Vagina (tissue), 2 donors: ENCODE measurements at regions not wholly inside any gene's neighbourhood (a gene's known extent, or its start where the extent isn't known, plus 50 kb on each side); places are given as distances from the start of the nearest gene placed in this dataset.

Source experiments
- DNase-seq, 2 donors: peaks; one replicate each; pipeline ENCODE4 v3.0.0-alpha.2; 2017; ENCODE audit errors: extremely low spot score in 2 of 2
- H3K27ac ChIP-seq: fragments of 200-600 bp; sonication (generic); one replicate; pipeline ENCODE4 v1.5.1; 2019
- H3K27me3 ChIP-seq: fragments of 200-600 bp; sonication (generic); one replicate; pipeline ENCODE4 v1.5.1; 2019
- H3K36me3 ChIP-seq, 2 donors: fragments of 200-600 bp; sonication (generic); one replicate each; pipeline ENCODE4 v1.5.1; 2017 to 2019
- H3K4me1 ChIP-seq: fragments of 200-600 bp; sonication (generic); one replicate; pipeline ENCODE4 v1.5.1; 2019
- H3K4me3 ChIP-seq, 2 donors: fragments of 200-600 bp; sonication (generic); 1 replicate in 1 of 2; 2 replicates in 1 of 2; pipeline ENCODE4 v1.5.1; 2016 to 2019
- H3K9me3 ChIP-seq: fragments of 200-600 bp; sonication (generic); one replicate; pipeline ENCODE4 v1.5.1; 2019
- CTCF ChIP-seq, 3 experiments: fragments of 450-650 bp in 2 of 3; fragments of 200-600 bp in 1 of 3; sonication (generic) in 1 of 3; IDR thresholded peaks; one replicate each; pipeline ENCODE4 v1.5.1; 2017 to 2019; ENCODE audit warnings: antibody characterized with exemption in 3 of 3, mild to moderate bottlenecking in 2 of 3, moderate library complexity in 2 of 3
- POLR2A ChIP-seq, 2 donors: fragments of 450-650 bp; IDR thresholded peaks; one replicate each; pipeline ENCODE4 v1.6.1; 2017; ENCODE audit warnings: antibody characterized with exemption in 2 of 2, mild to moderate bottlenecking in 2 of 2, moderate library complexity in 2 of 2
- POLR2AphosphoS5 ChIP-seq, 2 donors: sonication (generic); formaldehyde crosslinking; IDR thresholded peaks; one replicate each; pipeline ENCODE4 v1.9.0; 2017; ENCODE audit warnings: antibody characterized with exemption in 2 of 2, mild to moderate bottlenecking in 2 of 2, low read depth in 1 of 2; ENCODE audit not compliant: insufficient read depth in 1 of 2
- intact Hi-C: fragments of 100-400 bp; cut with DNase I; formaldehyde crosslinking; loops from one replicate; pipeline ENCODE4 v1.15.1; 2023

- no peaks in the 10 kb centered on the region for H3K9me3 ChIP-seq
- H3K27ac ChIP-seq, result no peak overlapping the region
- H3K27me3 ChIP-seq, result no peaks in the 10 kb centered on the region
- no peak overlapping the region for H3K4me3 ChIP-seq
- no peaks in the 10 kb centered on the region for H3K36me3 ChIP-seq
- peaks cover 36% of the 10 kb centered on the region for H3K4me1 ChIP-seq
- no peak for TF ChIP-seq POLR2A (IDR thresholded peaks at IDR 0.05)
- TF ChIP-seq CTCF (IDR thresholded peaks at IDR 0.05), result no peak
- TF ChIP-seq POLR2AphosphoS5 (IDR thresholded peaks at IDR 0.05; ENCODE audit: insufficient read depth in 1 of 2, low read depth in 1 of 2), result no peak
- DNase-seq, result no peak
- intact Hi-C loops, result no loop called here
Observed at GRCh38 chr10:43862756-43863155, 214.1 kb upstream of the ZNF32 start.

- intact Hi-C loops, result no loop called here
- no peak overlapping the region for H3K27ac ChIP-seq
Observed at GRCh38 chr10:43861966-43862751, 213.5 kb upstream of the ZNF32 start.

GRCh38 chr10:43859016-43859525 is 210.4 kb upstream of the ZNF32 start:
- no peak overlapping the region for H3K4me3 ChIP-seq
- no peak for DNase-seq
- peaks cover 7% of the 10 kb centered on the region for H3K4me1 ChIP-seq
- TF ChIP-seq CTCF (IDR thresholded peaks at IDR 0.05), result no peak
- no peak for TF ChIP-seq POLR2AphosphoS5 (IDR thresholded peaks at IDR 0.05; ENCODE audit: insufficient read depth in 1 of 2, low read depth in 1 of 2)
- TF ChIP-seq POLR2A (IDR thresholded peaks at IDR 0.05), result no peak
- intact Hi-C loops, result no loop called here
- H3K27ac ChIP-seq, result no peak overlapping the region
- no peaks in the 10 kb centered on the region for H3K27me3 ChIP-seq
- no peaks in the 10 kb centered on the region for H3K36me3 ChIP-seq
- H3K9me3 ChIP-seq, result no peaks in the 10 kb centered on the region

More at GRCh38 chr10:43861966-43862751, 213.5 kb upstream of the ZNF32 start:
- no peak for TF ChIP-seq CTCF (IDR thresholded peaks at IDR 0.05)
- no peak for TF ChIP-seq POLR2AphosphoS5 (IDR thresholded peaks at IDR 0.05; ENCODE audit: insufficient read depth in 1 of 2, low read depth in 1 of 2)
- no peak for TF ChIP-seq POLR2A (IDR thresholded peaks at IDR 0.05)
- no peaks in the 10 kb centered on the region for H3K27me3 ChIP-seq
- DNase-seq, result peak in 1 of 2 donors; percentile 88
- H3K36me3 ChIP-seq, result no peaks in the 10 kb centered on the region
- no peak overlapping the region for H3K4me3 ChIP-seq
- H3K9me3 ChIP-seq, result no peaks in the 10 kb centered on the region
- H3K4me1 ChIP-seq, result peaks cover 30% of the 10 kb centered on the region

GRCh38 chr10:43857931-43858315 is 209.2 kb upstream of the ZNF32 start:
- no peak overlapping the region for H3K27ac ChIP-seq
- no peak overlapping the region for H3K4me3 ChIP-seq
- no peaks in the 10 kb centered on the region for H3K27me3 ChIP-seq
- intact Hi-C loops, result no loop called here
- TF ChIP-seq POLR2A (IDR thresholded peaks at IDR 0.05) (no peak), POLR2AphosphoS5 (IDR thresholded peaks at IDR 0.05; ENCODE audit: insufficient read depth in 1 of 2, low read depth in 1 of 2) (no peak), CTCF (IDR thresholded peaks at IDR 0.05) (no peak)
- no peaks in the 10 kb centered on the region for H3K9me3 ChIP-seq
- no peak for DNase-seq
- H3K4me1 ChIP-seq, result no peaks in the 10 kb centered on the region
- H3K36me3 ChIP-seq, result no peaks in the 10 kb centered on the region
